HFF-Myc (cell line): ENCODE measurements at regions not wholly inside any gene's neighbourhood (a gene's known extent, or its start where the extent isn't known, plus 50 kb on each side); places are given as distances from the start of the nearest gene placed in this dataset.

Experiments
- DNase-seq: peaks from one replicate; pipeline ENCODE4 v3.0.0-alpha.2; 2011; ENCODE audit warnings: low read depth; ENCODE audit errors: extremely low read depth
- H3K4me3 ChIP-seq: replicated peaks from 2 replicates; pipeline ENCODE4 v1.5.1; 2011; ENCODE audit warnings: low read depth, mild to moderate bottlenecking, control low read depth, low read length
- CTCF ChIP-seq: IDR thresholded peaks from 2 replicates; pipeline ENCODE4 v1.5.1; 2012; ENCODE audit warnings: mild to moderate bottlenecking, low read depth, low read length, control low read depth; ENCODE audit errors: missing control alignments

- TF ChIP-seq CTCF, result peak; percentile 13
- DNase-seq, result no peak
- no peak overlapping the region for H3K4me3 ChIP-seq
These were observed 197.4 kb upstream of the FOXP2 start for GRCh38 chr7:114217026-114217806.

- H3K4me3 ChIP-seq, result no peak overlapping the region
- no peak for DNase-seq
- no peak for TF ChIP-seq CTCF
These were observed 200.1 kb upstream of the FOXP2 start for GRCh38 chr7:114214466-114214865.

GRCh38 chr7:114212721-114213429 is 201.7 kb upstream of the FOXP2 start:
- TF ChIP-seq CTCF, result no peak
- DNase-seq, result no peak
- H3K4me3 ChIP-seq, result no peak overlapping the region

- TF ChIP-seq CTCF, result peak; percentile 6
- H3K4me3 ChIP-seq, result no peak overlapping the region
- DNase-seq, result no peak
These were observed 204.6 kb upstream of the FOXP2 start for GRCh38 chr7:114209968-114210367.

GRCh38 chr7:114206688-114207087 is 207.9 kb upstream of the FOXP2 start:
- DNase-seq, result no peak
- H3K4me3 ChIP-seq, result no peak overlapping the region
- no peak for TF ChIP-seq CTCF

- TF ChIP-seq CTCF, result no peak
- no peak overlapping the region for H3K4me3 ChIP-seq
- no peak for DNase-seq
These were observed 218.1 kb upstream of the FOXP2 start for GRCh38 chr7:114196517-114196916.
